ENCODE measurements at regions not wholly inside any gene's neighbourhood (a gene's known extent, or its start where the extent isn't known, plus 50 kb on each side); places are given as distances from the start of the nearest gene placed in this dataset.

DNA sequence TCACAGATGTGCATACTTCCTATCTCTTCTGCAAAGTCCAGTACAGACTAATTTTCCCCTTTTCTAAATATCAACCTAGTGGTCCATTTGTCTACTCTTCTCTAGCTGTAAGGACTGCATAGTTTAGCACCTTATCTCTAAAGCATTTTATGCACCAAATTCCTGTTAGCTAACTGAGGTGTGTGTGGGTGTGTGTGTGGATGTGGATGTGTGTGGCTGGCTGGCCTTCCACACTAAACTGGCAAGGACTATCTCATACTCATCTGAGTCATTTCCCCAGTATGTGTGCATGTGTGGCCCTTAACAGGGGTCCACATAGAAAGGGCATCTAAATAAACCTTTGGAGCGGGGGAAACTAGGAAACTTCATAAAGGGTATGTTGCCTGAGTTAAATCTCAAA is 139.6 kb downstream of the TTC32 start:
- no peaks in the 10 kb centered on the region for H3K36me3 ChIP-seq
- TF ChIP-seq POLR2A (IDR thresholded peaks at IDR 0.05), result no peak
- TF ChIP-seq, protein P1, sequence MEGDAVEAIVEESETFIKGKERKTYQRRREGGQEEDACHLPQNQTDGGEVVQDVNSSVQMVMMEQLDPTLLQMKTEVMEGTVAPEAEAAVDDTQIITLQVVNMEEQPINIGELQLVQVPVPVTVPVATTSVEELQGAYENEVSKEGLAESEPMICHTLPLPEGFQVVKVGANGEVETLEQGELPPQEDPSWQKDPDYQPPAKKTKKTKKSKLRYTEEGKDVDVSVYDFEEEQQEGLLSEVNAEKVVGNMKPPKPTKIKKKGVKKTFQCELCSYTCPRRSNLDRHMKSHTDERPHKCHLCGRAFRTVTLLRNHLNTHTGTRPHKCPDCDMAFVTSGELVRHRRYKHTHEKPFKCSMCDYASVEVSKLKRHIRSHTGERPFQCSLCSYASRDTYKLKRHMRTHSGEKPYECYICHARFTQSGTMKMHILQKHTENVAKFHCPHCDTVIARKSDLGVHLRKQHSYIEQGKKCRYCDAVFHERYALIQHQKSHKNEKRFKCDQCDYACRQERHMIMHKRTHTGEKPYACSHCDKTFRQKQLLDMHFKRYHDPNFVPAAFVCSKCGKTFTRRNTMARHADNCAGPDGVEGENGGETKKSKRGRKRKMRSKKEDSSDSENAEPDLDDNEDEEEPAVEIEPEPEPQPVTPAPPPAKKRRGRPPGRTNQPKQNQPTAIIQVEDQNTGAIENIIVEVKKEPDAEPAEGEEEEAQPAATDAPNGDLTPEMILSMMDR (IDR thresholded peaks at IDR 0.05), result no peak
- H3K4me3 ChIP-seq (replicated peaks in 1 of 3), result no peak overlapping the region
- DNase-seq, result no peak
- no peaks in the 10 kb centered on the region for H3K27me3 ChIP-seq
- H3K9me3 ChIP-seq, result no peaks in the 10 kb centered on the region
- intact Hi-C loops (cut with DNase I), result no loop called here
- WGBS, 2 donors, result 100% methylated on average over 1 of the region's 1 CpG
- no peak overlapping the region for H3K27ac ChIP-seq
- H3K4me1 ChIP-seq, result no peaks in the 10 kb centered on the region

DNA sequence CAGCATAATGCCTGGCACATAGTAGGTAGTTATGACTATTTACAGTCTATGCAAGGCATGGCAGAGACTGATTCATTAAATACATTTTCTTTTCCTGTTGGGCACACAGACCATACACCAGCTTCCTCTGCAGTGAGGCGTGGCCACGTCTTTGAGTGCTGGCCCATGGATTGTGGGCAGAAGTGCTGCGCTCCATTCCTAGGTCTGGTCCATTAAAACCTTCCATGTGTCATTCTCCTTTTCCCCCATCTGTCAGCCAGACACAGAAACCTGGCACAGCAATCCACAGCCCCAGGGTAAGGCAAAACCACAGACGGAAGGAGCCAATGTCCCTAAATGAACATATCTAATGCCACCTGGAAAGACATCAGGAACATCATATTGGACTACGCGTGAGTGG is 141.9 kb downstream of the TTC32 start:
- intact Hi-C loops (cut with DNase I), result no loop called here
- TF ChIP-seq POLR2A (IDR thresholded peaks at IDR 0.05), result no peak
- TF ChIP-seq, protein P1 (IDR thresholded peaks at IDR 0.05), result no peak
- no peaks in the 10 kb centered on the region for H3K36me3 ChIP-seq
- DNase-seq, result no peak
- H3K9me3 ChIP-seq, result no peaks in the 10 kb centered on the region
- H3K4me1 ChIP-seq, result no peaks in the 10 kb centered on the region
- no peak overlapping the region for H3K4me3 ChIP-seq (replicated peaks in 1 of 3)
- H3K27me3 ChIP-seq, result no peaks in the 10 kb centered on the region
- 80 to 81% methylated on average over 6 of the region's 6 CpGs for WGBS, 2 donors
- no peak overlapping the region for H3K27ac ChIP-seq

DNA sequence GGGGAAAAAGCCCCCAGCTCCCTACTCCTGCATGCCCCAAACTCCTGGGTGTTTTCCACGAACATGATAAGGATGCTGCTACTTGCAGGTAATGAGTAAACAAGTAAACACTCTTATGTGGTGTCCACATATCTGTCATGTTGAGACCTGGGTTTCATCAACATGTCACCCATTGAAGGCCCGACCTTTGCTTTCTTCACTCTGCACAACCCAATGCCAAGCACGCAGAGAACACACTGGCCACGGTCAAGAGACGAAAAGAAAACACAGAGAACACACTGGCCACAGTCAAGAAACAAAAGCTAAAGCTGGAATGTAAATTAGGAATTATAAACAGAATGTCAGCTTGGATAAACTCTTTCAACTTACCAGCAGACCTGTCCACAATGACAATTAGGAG is 143.1 kb downstream of the TTC32 start:
- WGBS, 2 donors, result 73 to 85% methylated on average over 5 of the region's 5 CpGs
- no peak for DNase-seq
- Histone ChIP-seq H3K4me3 (replicated peaks in 1 of 3) (no peak overlapping the region), H3K36me3 (no peaks in the 10 kb centered on the region), H3K27ac (no peak overlapping the region), H3K9me3 (no peaks in the 10 kb centered on the region), H3K4me1 (no peaks in the 10 kb centered on the region), H3K27me3 (no peaks in the 10 kb centered on the region)
- TF ChIP-seq, protein P1 (IDR thresholded peaks at IDR 0.05), result no peak
- no peak for TF ChIP-seq POLR2A (IDR thresholded peaks at IDR 0.05)
- intact Hi-C loops (cut with DNase I), result no loop called here

GRCh38 chr2:19757586-19757985 is 144.2 kb downstream of the TTC32 start:
- H3K36me3 ChIP-seq, result no peaks in the 10 kb centered on the region
- 61 to 72% methylated on average over 3 of the region's 3 CpGs for WGBS, 2 donors
- no peaks in the 10 kb centered on the region for H3K9me3 ChIP-seq
- H3K27ac ChIP-seq, result no peak overlapping the region
- no peak overlapping the region for H3K4me3 ChIP-seq (replicated peaks in 1 of 3)
- no peak for TF ChIP-seq POLR2A (IDR thresholded peaks at IDR 0.05)
- no peaks in the 10 kb centered on the region for H3K27me3 ChIP-seq
- intact Hi-C loops (cut with DNase I), result no loop called here
- no peak for DNase-seq
- H3K4me1 ChIP-seq, result no peaks in the 10 kb centered on the region

DNA sequence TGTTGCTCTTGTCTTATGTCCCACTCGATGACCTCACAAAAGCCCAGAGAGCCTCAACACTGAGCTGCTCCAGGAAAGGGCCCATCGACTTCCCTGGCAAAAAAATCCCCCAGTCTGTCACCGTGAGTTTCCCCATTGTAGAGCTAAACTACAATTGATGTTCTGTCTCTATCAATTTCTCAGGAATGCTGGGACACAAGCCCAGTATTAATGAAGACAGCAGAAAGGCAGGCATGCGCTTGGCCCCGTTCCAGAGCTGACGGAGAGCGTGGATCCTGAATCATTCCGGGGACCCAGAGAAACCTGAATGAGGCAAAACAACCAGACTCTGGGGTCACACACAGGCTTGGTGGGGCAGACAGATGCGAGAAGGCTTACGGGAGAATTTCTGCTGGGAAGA is 146.9 kb downstream of the TTC32 start:
- no peaks in the 10 kb centered on the region for H3K4me1 ChIP-seq
- TF ChIP-seq, protein P1 (IDR thresholded peaks at IDR 0.05), result no peak
- no peak for TF ChIP-seq POLR2A (IDR thresholded peaks at IDR 0.05)
- no peak overlapping the region for H3K27ac ChIP-seq
- no peaks in the 10 kb centered on the region for H3K9me3 ChIP-seq
- DNase-seq, result no peak
- H3K36me3 ChIP-seq, result no peaks in the 10 kb centered on the region
- 76 to 85% methylated on average over 10 of the region's 10 CpGs for WGBS, 2 donors
- intact Hi-C loops (cut with DNase I), result no loop called here
- H3K4me3 ChIP-seq (replicated peaks in 1 of 3), result no peak overlapping the region
- H3K27me3 ChIP-seq, result no peaks in the 10 kb centered on the region

- intact Hi-C loops (cut with DNase I), result no loop called here
- Histone ChIP-seq H3K4me1 (no peaks in the 10 kb centered on the region), H3K27me3 (no peaks in the 10 kb centered on the region), H3K36me3 (no peaks in the 10 kb centered on the region), H3K27ac (no peak overlapping the region), H3K4me3 (replicated peaks in 1 of 3) (no peak overlapping the region), H3K9me3 (no peaks in the 10 kb centered on the region)
- TF ChIP-seq, protein P1 (IDR thresholded peaks at IDR 0.05), result no peak
- DNase-seq, result no peak
- WGBS, 2 donors, result 93 to 96% methylated on average over 2 of the region's 2 CpGs
Observed at GRCh38 chr2:19753818-19754217, 148.0 kb downstream of the TTC32 start.
